Astrocyte of the spinal cord (primary cell): ENCODE measurements at regions not wholly inside any gene's neighbourhood (a gene's known extent, or its start where the extent isn't known, plus 50 kb on each side); places are given as distances from the start of the nearest gene placed in this dataset.

ENCODE experiments used
- DNase-seq: peaks from one replicate; pipeline ENCODE4 v3.0.0; 2011; ENCODE audit warnings: low read depth, low spot score
- H3K4me3 ChIP-seq: 2 replicates; pipeline ENCODE4 v1.5.1; 2011; ENCODE audit warnings: low read depth, mild to moderate bottlenecking, low read length, moderate library complexity
- CTCF ChIP-seq: IDR thresholded peaks from 2 replicates; pipeline ENCODE4 v1.5.1; 2012; ENCODE audit warnings: low read depth, mild to moderate bottlenecking, low read length, inconsistent platforms
- in situ Hi-C: cut with HindIII; loops from 2 replicates; pipeline ENCODE4 v1.10.0; 2017; ENCODE audit warnings: low sequenced_read_pairs

- in situ Hi-C loops: no loop called here
- no peak for TF ChIP-seq CTCF
- no peak overlapping the region for H3K4me3 ChIP-seq
- no peak for DNase-seq
Observed at GRCh38 chr3:26369133-26369532, 253.4 kb upstream of the LRRC3B start.

GRCh38 chr3:26375843-26376530 lies 246.6 kb upstream of the LRRC3B start:
- TF ChIP-seq CTCF: no peak
- DNase-seq: no peak
- in situ Hi-C loops: no loop called here
- H3K4me3 ChIP-seq: no peak overlapping the region

- TF ChIP-seq CTCF: no peak
- in situ Hi-C loops: no loop called here
- no peak for DNase-seq
- no peak overlapping the region for H3K4me3 ChIP-seq
Observed at GRCh38 chr3:26381411-26381810, 241.2 kb upstream of the LRRC3B start.

- DNase-seq: no peak
- H3K4me3 ChIP-seq: no peak overlapping the region
- no peak for TF ChIP-seq CTCF
- in situ Hi-C loops: no loop called here
Observed at GRCh38 chr3:26406636-26407035, 215.9 kb upstream of the LRRC3B start.

- TF ChIP-seq CTCF: no peak
- DNase-seq: no peak
- no peak overlapping the region for H3K4me3 ChIP-seq
- in situ Hi-C loops: no loop called here
Observed at GRCh38 chr3:26418553-26418952, 204.0 kb upstream of the LRRC3B start.

- no peak overlapping the region for H3K4me3 ChIP-seq
- in situ Hi-C loops: no loop called here
- no peak for TF ChIP-seq CTCF
- DNase-seq: no peak
Observed at GRCh38 chr3:26422415-26422814, 200.2 kb upstream of the LRRC3B start.
